ENCODE measurements at regions not wholly inside any gene's neighbourhood (a gene's known extent, or its start where the extent isn't known, plus 50 kb on each side); places are given as distances from the start of the nearest gene placed in this dataset.

- Histone ChIP-seq H3K27me3 (ENCODE audit: control insufficient read depth, insufficient read depth, low read length) (no peaks in the 10 kb centered on the region), H3K4me1 (ENCODE audit: control insufficient read depth in 2 of 3, insufficient read depth in 2 of 3, low read depth in 1 of 3, low read length in 3 of 3) (no peaks in the 10 kb centered on the region), H3K9ac (ENCODE audit: low read length in 3 of 3) (no peak overlapping the region), H3K4me3 (ENCODE audit: low read length in 3 of 3) (no peak overlapping the region), H3K27ac (ENCODE audit: low read depth in 2 of 2, low read length in 2 of 2) (no peak overlapping the region), H3K36me3 (ENCODE audit: control insufficient read depth in 2 of 3, insufficient read depth in 3 of 3, low read length in 3 of 3) (no peaks in the 10 kb centered on the region), H3K9me3 (ENCODE audit: control insufficient read depth in 2 of 3, insufficient read depth in 1 of 3, low read length in 3 of 3) (no peaks in the 10 kb centered on the region)
- FAIRE-seq (no peak), DNase-seq (no peak)
- intact Hi-C loops (cut with DNase I): no loop called here
- TF ChIP-seq, protein P1, sequence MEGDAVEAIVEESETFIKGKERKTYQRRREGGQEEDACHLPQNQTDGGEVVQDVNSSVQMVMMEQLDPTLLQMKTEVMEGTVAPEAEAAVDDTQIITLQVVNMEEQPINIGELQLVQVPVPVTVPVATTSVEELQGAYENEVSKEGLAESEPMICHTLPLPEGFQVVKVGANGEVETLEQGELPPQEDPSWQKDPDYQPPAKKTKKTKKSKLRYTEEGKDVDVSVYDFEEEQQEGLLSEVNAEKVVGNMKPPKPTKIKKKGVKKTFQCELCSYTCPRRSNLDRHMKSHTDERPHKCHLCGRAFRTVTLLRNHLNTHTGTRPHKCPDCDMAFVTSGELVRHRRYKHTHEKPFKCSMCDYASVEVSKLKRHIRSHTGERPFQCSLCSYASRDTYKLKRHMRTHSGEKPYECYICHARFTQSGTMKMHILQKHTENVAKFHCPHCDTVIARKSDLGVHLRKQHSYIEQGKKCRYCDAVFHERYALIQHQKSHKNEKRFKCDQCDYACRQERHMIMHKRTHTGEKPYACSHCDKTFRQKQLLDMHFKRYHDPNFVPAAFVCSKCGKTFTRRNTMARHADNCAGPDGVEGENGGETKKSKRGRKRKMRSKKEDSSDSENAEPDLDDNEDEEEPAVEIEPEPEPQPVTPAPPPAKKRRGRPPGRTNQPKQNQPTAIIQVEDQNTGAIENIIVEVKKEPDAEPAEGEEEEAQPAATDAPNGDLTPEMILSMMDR (IDR thresholded peaks at IDR 0.05; ENCODE audit: borderline replicate concordance, extremely low read depth, insufficient read depth): no peak
Observed at GRCh38 chr4:58767598-58767997, 1657.4 kb upstream of the IGFBP7 start.

DNA sequence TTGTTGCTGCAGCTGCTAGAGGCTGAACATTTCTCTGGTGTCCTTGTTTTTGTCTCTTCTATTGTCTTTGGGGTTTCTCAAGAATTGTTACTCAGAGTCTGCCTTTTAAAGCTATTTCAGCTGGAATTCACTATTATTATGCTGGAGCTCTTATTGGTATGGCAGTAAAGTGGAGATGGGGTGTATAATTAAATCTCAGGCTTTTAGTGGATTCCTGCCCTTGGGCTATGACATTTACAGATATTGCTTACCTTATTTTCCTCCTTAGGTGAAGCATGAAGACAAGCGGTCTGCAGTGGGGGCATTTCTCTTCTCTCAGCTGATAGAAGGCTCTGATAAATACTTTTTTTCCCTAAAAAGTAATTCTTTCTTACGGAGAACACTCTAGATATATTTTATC is 1656.6 kb upstream of the IGFBP7 start:
- no peak for DNase-seq
- no peak overlapping the region for H3K27ac ChIP-seq (ENCODE audit: low read depth in 2 of 2, low read length in 2 of 2)
- no peaks in the 10 kb centered on the region for H3K27me3 ChIP-seq (ENCODE audit: control insufficient read depth, insufficient read depth, low read length)
- FAIRE-seq: no peak
- no peak overlapping the region for H3K4me3 ChIP-seq (ENCODE audit: low read length in 3 of 3)
- no peaks in the 10 kb centered on the region for H3K36me3 ChIP-seq (ENCODE audit: control insufficient read depth in 2 of 3, insufficient read depth in 3 of 3, low read length in 3 of 3)
- H3K4me1 ChIP-seq (ENCODE audit: control insufficient read depth in 2 of 3, insufficient read depth in 2 of 3, low read depth in 1 of 3, low read length in 3 of 3): no peaks in the 10 kb centered on the region
- no peaks in the 10 kb centered on the region for H3K9me3 ChIP-seq (ENCODE audit: control insufficient read depth in 2 of 3, insufficient read depth in 1 of 3, low read length in 3 of 3)
- intact Hi-C loops (cut with DNase I): no loop called here
- TF ChIP-seq, protein P1 (IDR thresholded peaks at IDR 0.05; ENCODE audit: borderline replicate concordance, extremely low read depth, insufficient read depth): no peak
- no peak overlapping the region for H3K9ac ChIP-seq (ENCODE audit: low read length in 3 of 3)

- no peak overlapping the region for H3K27ac ChIP-seq (ENCODE audit: low read depth in 2 of 2, low read length in 2 of 2)
- H3K4me1 ChIP-seq (ENCODE audit: control insufficient read depth in 2 of 3, insufficient read depth in 2 of 3, low read depth in 1 of 3, low read length in 3 of 3): no peaks in the 10 kb centered on the region
- no peaks in the 10 kb centered on the region for H3K36me3 ChIP-seq (ENCODE audit: control insufficient read depth in 2 of 3, insufficient read depth in 3 of 3, low read length in 3 of 3)
- DNase-seq (no peak), FAIRE-seq (no peak)
- H3K4me3 ChIP-seq (ENCODE audit: low read length in 3 of 3): no peak overlapping the region
- no peak overlapping the region for H3K9ac ChIP-seq (ENCODE audit: low read length in 3 of 3)
- TF ChIP-seq, protein P1 (IDR thresholded peaks at IDR 0.05; ENCODE audit: borderline replicate concordance, extremely low read depth, insufficient read depth): no peak
- no peaks in the 10 kb centered on the region for H3K27me3 ChIP-seq (ENCODE audit: control insufficient read depth, insufficient read depth, low read length)
- intact Hi-C loops (cut with DNase I): no loop called here
- no peaks in the 10 kb centered on the region for H3K9me3 ChIP-seq (ENCODE audit: control insufficient read depth in 2 of 3, insufficient read depth in 1 of 3, low read length in 3 of 3)
Observed at GRCh38 chr4:58761563-58761962, 1651.4 kb upstream of the IGFBP7 start.

DNA sequence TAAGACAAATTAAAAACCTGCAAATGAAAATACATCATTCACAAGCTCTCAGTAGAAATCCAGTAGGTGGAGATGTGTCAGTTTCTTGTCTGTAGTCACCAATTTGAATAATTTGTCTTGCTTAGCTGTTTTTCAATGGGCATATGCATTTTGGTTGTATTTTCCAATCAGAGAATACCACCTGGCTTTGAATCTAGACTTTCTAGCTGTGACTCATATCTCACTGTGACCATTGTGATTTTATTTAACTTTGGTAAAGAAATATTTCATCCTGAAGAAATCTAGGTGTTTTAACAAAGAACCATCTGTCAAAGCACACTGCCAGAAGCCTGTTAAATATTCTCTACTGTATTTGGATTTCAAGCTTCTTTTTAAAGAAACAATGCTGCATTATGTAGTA is 1650.6 kb upstream of the IGFBP7 start:
- Histone ChIP-seq H3K36me3 (ENCODE audit: control insufficient read depth in 2 of 3, insufficient read depth in 3 of 3, low read length in 3 of 3) (no peaks in the 10 kb centered on the region), H3K4me3 (ENCODE audit: low read length in 3 of 3) (no peak overlapping the region), H3K27ac (ENCODE audit: low read depth in 2 of 2, low read length in 2 of 2) (no peak overlapping the region), H3K27me3 (ENCODE audit: control insufficient read depth, insufficient read depth, low read length) (no peaks in the 10 kb centered on the region), H3K9ac (ENCODE audit: low read length in 3 of 3) (no peak overlapping the region), H3K9me3 (ENCODE audit: control insufficient read depth in 2 of 3, insufficient read depth in 1 of 3, low read length in 3 of 3) (no peaks in the 10 kb centered on the region), H3K4me1 (ENCODE audit: control insufficient read depth in 2 of 3, insufficient read depth in 2 of 3, low read depth in 1 of 3, low read length in 3 of 3) (no peaks in the 10 kb centered on the region)
- TF ChIP-seq, protein P1 (IDR thresholded peaks at IDR 0.05; ENCODE audit: borderline replicate concordance, extremely low read depth, insufficient read depth): no peak
- DNase-seq (no peak), FAIRE-seq (no peak)
- intact Hi-C loops (cut with DNase I): no loop called here

All from kidney (tissue), 13 donors.